Glutamatergic neuron (in vitro differentiated cells): ENCODE measurements at regions not wholly inside any gene's neighbourhood (a gene's known extent, or its start where the extent isn't known, plus 50 kb on each side); places are given as distances from the start of the nearest gene placed in this dataset.
"Not testable (repeated sequence)": the region's sequence is repeated elsewhere in the genome, so short reads cannot be mapped to it uniquely, and the experiment has no call there.

Experiments
- DNase-seq: peaks from one replicate; pipeline ENCODE4 v3.0.0; 2022
- H3K27ac Mint-ChIP-seq: one replicate; pipeline ENCODE4 v1.8.0; 2020; ENCODE audit warnings: mild to moderate bottlenecking, mixed read lengths, inconsistent platforms; ENCODE audit not compliant: unreplicated experiment
- H3K27me3 Mint-ChIP-seq: one replicate; pipeline ENCODE4 v1.8.0; 2020; ENCODE audit warnings: mild to moderate bottlenecking, moderate library complexity, mixed read lengths, inconsistent platforms; ENCODE audit not compliant: unreplicated experiment
- H3K36me3 Mint-ChIP-seq: one replicate; pipeline ENCODE4 v1.8.0; 2020; ENCODE audit warnings: mild to moderate bottlenecking, mixed read lengths, inconsistent platforms; ENCODE audit not compliant: unreplicated experiment
- H3K4me1 Mint-ChIP-seq: one replicate; pipeline ENCODE4 v1.8.0; 2020; ENCODE audit warnings: mild to moderate bottlenecking, low read depth, mixed read lengths, inconsistent platforms; ENCODE audit not compliant: unreplicated experiment
- H3K4me3 Mint-ChIP-seq: one replicate; pipeline ENCODE4 v1.8.0; 2020; ENCODE audit warnings: mild to moderate bottlenecking, mixed read lengths, inconsistent platforms; ENCODE audit not compliant: unreplicated experiment
- H3K9me3 Mint-ChIP-seq: one replicate; pipeline ENCODE4 v1.8.0; 2020; ENCODE audit warnings: mild to moderate bottlenecking, moderate library complexity, mixed read lengths, inconsistent platforms; ENCODE audit not compliant: unreplicated experiment
- CTCF ChIP-seq: fragments of 200-600 bp; sonication (generic); IDR thresholded peaks from one replicate; pipeline ENCODE4 v1.5.0; 2021; ENCODE audit not compliant: partially characterized antibody, unreplicated experiment

GRCh38 chr12:93231938-93232337, 145.8 kb upstream of the NUDT4 start:
- no peak for TF ChIP-seq CTCF
- Mint-ChIP-seq H3K36me3 (no peaks in the 10 kb centered on the region), H3K9me3 (peaks cover 3% of the 10 kb centered on the region), H3K27me3 (no peaks in the 10 kb centered on the region), H3K4me3 (no peak overlapping the region), H3K27ac (no peak overlapping the region), H3K4me1 (no peaks in the 10 kb centered on the region)
- DNase-seq = no peak

GRCh38 chr12:93234641-93235040, 143.1 kb upstream of the NUDT4 start:
- no peaks in the 10 kb centered on the region for H3K4me1 Mint-ChIP-seq
- H3K4me3 Mint-ChIP-seq = no peak overlapping the region
- H3K27me3 Mint-ChIP-seq = no peaks in the 10 kb centered on the region
- no peak for DNase-seq
- no peak overlapping the region for H3K27ac Mint-ChIP-seq
- H3K36me3 Mint-ChIP-seq = no peaks in the 10 kb centered on the region
- TF ChIP-seq CTCF = no peak
- H3K9me3 Mint-ChIP-seq = peaks cover 3% of the 10 kb centered on the region

GRCh38 chr12:93235881-93236280, 141.8 kb upstream of the NUDT4 start:
- no peaks in the 10 kb centered on the region for H3K27me3 Mint-ChIP-seq
- no peak for DNase-seq
- TF ChIP-seq CTCF = no peak
- peaks cover 3% of the 10 kb centered on the region for H3K9me3 Mint-ChIP-seq
- H3K36me3 Mint-ChIP-seq = no peaks in the 10 kb centered on the region
- no peaks in the 10 kb centered on the region for H3K4me1 Mint-ChIP-seq
- H3K27ac Mint-ChIP-seq = no peak overlapping the region
- no peak overlapping the region for H3K4me3 Mint-ChIP-seq

GRCh38 chr12:93237235-93237915, 140.3 kb upstream of the NUDT4 start:
- no peaks in the 10 kb centered on the region for H3K36me3 Mint-ChIP-seq

GRCh38 chr12:93238512-93239262, 139.0 kb upstream of the NUDT4 start:
- not testable (repeated sequence) for H3K9me3 Mint-ChIP-seq, H3K4me3 Mint-ChIP-seq, H3K27ac Mint-ChIP-seq, H3K36me3 Mint-ChIP-seq, H3K27me3 Mint-ChIP-seq, H3K4me1 Mint-ChIP-seq, DNase-seq

More at GRCh38 chr12:93237235-93237915, 140.3 kb upstream of the NUDT4 start:
- no peaks in the 10 kb centered on the region for H3K27me3 Mint-ChIP-seq
- H3K4me3 Mint-ChIP-seq = no peak overlapping the region
- no peak for TF ChIP-seq CTCF
- peaks cover 3% of the 10 kb centered on the region for H3K9me3 Mint-ChIP-seq
- H3K4me1 Mint-ChIP-seq = no peaks in the 10 kb centered on the region
- DNase-seq = no peak
- no peak overlapping the region for H3K27ac Mint-ChIP-seq

- not testable (repeated sequence) for H3K9me3 Mint-ChIP-seq, H3K4me3 Mint-ChIP-seq, DNase-seq, H3K27me3 Mint-ChIP-seq, H3K4me1 Mint-ChIP-seq, H3K27ac Mint-ChIP-seq, H3K36me3 Mint-ChIP-seq
Measured at GRCh38 chr12:93239789-93240188, 137.9 kb upstream of the NUDT4 start.
